Mesenchymal stem cell (in vitro differentiated cells and primary cell): ENCODE measurements at regions not wholly inside any gene's neighbourhood (a gene's known extent, or its start where the extent isn't known, plus 50 kb on each side); places are given as distances from the start of the nearest gene placed in this dataset.
"Not testable (repeated sequence)": the region's sequence is repeated elsewhere in the genome, so short reads cannot be mapped to it uniquely, and the experiment has no call there.

ENCODE experiments used
- DNase-seq: peaks from one replicate; pipeline ENCODE4 v3.0.0-alpha.2; 2013
- H2AFZ ChIP-seq: one replicate; pipeline ENCODE4 v1.6.1; 2013; ENCODE audit warnings: low read depth, mild to moderate bottlenecking, control low read depth, inconsistent platforms, low read length, moderate library complexity
- H2AK5ac ChIP-seq: 2 replicates; pipeline ENCODE4 v1.6.1; 2013; ENCODE audit warnings: low read length, moderate library complexity, mild to moderate bottlenecking, inconsistent platforms; ENCODE audit not compliant: severe bottlenecking
- H2BK120ac ChIP-seq: one replicate; pipeline ENCODE4 v1.6.1; 2013; ENCODE audit warnings: low read depth, mild to moderate bottlenecking, inconsistent platforms, low read length, moderate library complexity
- H2BK12ac ChIP-seq, 2 experiments: one replicate each; pipeline ENCODE4 v1.6.1; 2013; ENCODE audit warnings: inconsistent platforms in 2 of 2, low read length in 2 of 2, mild to moderate bottlenecking in 2 of 2, moderate library complexity in 2 of 2, control low read depth in 1 of 2
- H2BK15ac ChIP-seq: one replicate; pipeline ENCODE4 v1.6.1; 2013; ENCODE audit warnings: mild to moderate bottlenecking, low read depth, inconsistent platforms; ENCODE audit not compliant: poor library complexity, severe bottlenecking
- H2BK5ac ChIP-seq: 2 replicates; pipeline ENCODE4 v1.6.1; 2013; ENCODE audit warnings: low read depth, mild to moderate bottlenecking, low read length, control low read depth, inconsistent platforms; ENCODE audit not compliant: poor library complexity, severe bottlenecking
- H3K14ac ChIP-seq, 2 experiments: one replicate each; pipeline ENCODE4 v1.6.1; 2013; ENCODE audit warnings: inconsistent platforms in 2 of 2, low read length in 2 of 2, control low read depth in 1 of 2, mild to moderate bottlenecking in 1 of 2, moderate library complexity in 1 of 2
- H3K18ac ChIP-seq, 2 experiments: one replicate each; pipeline ENCODE4 v1.6.1; 2013; ENCODE audit warnings: inconsistent platforms in 2 of 2, low read length in 2 of 2, control low read depth in 1 of 2, low read depth in 1 of 2, mild to moderate bottlenecking in 1 of 2
- H3K23ac ChIP-seq, 2 experiments: one replicate each; pipeline ENCODE4 v1.6.1; 2013; ENCODE audit warnings: inconsistent platforms in 2 of 2, low read length in 2 of 2, mild to moderate bottlenecking in 2 of 2, moderate library complexity in 2 of 2, control low read depth in 1 of 2
- H3K27ac ChIP-seq: 2 replicates; pipeline ENCODE4 v1.5.1; 2013; ENCODE audit warnings: mild to moderate bottlenecking, moderate library complexity, low read length, control low read depth, inconsistent platforms; ENCODE audit not compliant: poor library complexity, severe bottlenecking
- H3K27me3 ChIP-seq, 2 experiments: 2 replicates each; pipeline versions ENCODE4 v1.6.1 to v1.7.0; 2013; ENCODE audit warnings: low read length in 2 of 2, mild to moderate bottlenecking in 2 of 2, moderate library complexity in 2 of 2, control low read depth in 1 of 2, inconsistent platforms in 1 of 2; ENCODE audit not compliant: control insufficient read depth in 1 of 2, insufficient read depth in 1 of 2
- H3K36me3 ChIP-seq, 2 experiments: 2 replicates each; pipeline versions ENCODE4 v1.6.1 to v1.7.0; 2013; ENCODE audit warnings: low read length in 2 of 2, control low read depth in 1 of 2, inconsistent platforms in 1 of 2, low read depth in 1 of 2, mild to moderate bottlenecking in 1 of 2; ENCODE audit not compliant: insufficient read depth in 2 of 2, control insufficient read depth in 1 of 2
- H3K4ac ChIP-seq, 2 experiments: one replicate each; pipeline ENCODE4 v1.6.1; 2013; ENCODE audit warnings: inconsistent platforms in 2 of 2, low read length in 2 of 2, mild to moderate bottlenecking in 2 of 2, moderate library complexity in 2 of 2, control low read depth in 1 of 2, low read depth in 1 of 2
- H3K4me1 ChIP-seq: 2 replicates; pipeline ENCODE4 v1.6.1; 2013; ENCODE audit warnings: low read depth, low read length, control low read depth; ENCODE audit not compliant: control insufficient read depth, insufficient read depth
- H3K4me2 ChIP-seq: 2 replicates; pipeline ENCODE4 v1.6.1; 2013; ENCODE audit warnings: low read length, mild to moderate bottlenecking, inconsistent platforms; ENCODE audit not compliant: poor library complexity, severe bottlenecking
- H3K4me3 ChIP-seq, 2 experiments: 2 replicates each; pipeline versions ENCODE4 v1.5.1 to v1.7.0; 2013; ENCODE audit warnings: low read length in 2 of 2, mild to moderate bottlenecking in 2 of 2, control low read depth in 1 of 2, low read depth in 1 of 2; ENCODE audit not compliant: insufficient read depth in 1 of 2
- H3K79me1 ChIP-seq: replicated peaks from 2 replicates; pipeline ENCODE4 v1.6.1; 2013; ENCODE audit warnings: mild to moderate bottlenecking, control low read depth, low read length, inconsistent platforms; ENCODE audit not compliant: poor library complexity, severe bottlenecking
- H3K9ac ChIP-seq: 2 replicates; pipeline ENCODE4 v1.7.0; 2013; ENCODE audit warnings: mild to moderate bottlenecking, low read length, moderate library complexity
- H3K9me3 ChIP-seq: 2 replicates; pipeline ENCODE4 v1.7.0; 2013; ENCODE audit warnings: mild to moderate bottlenecking, low read length; ENCODE audit not compliant: control insufficient read depth
- H4K8ac ChIP-seq: one replicate; pipeline ENCODE4 v1.6.1; 2013; ENCODE audit warnings: inconsistent platforms, mild to moderate bottlenecking, low read length, moderate library complexity
- H4K91ac ChIP-seq: one replicate; pipeline ENCODE4 v1.6.1; 2013; ENCODE audit warnings: mild to moderate bottlenecking, low read length, inconsistent platforms
- WGBS: methylation state at CpG from one replicate; pipeline ENCODE4 v1.1.7; 2013; ENCODE audit warnings: mixed read lengths; 5-methylcytosine and 5-hydroxymethylcytosine counted together

GRCh38 chr1:95643071-95643470 is 409.1 kb downstream of the RWDD3 start:
- H2BK5ac ChIP-seq: no peak overlapping the region
- no peak overlapping the region for H3K4me2 ChIP-seq
- no peaks in the 10 kb centered on the region for H3K4me1 ChIP-seq
- no peak for DNase-seq
- no peaks in the 10 kb centered on the region for H3K79me1 ChIP-seq
- no peak overlapping the region for H2BK12ac ChIP-seq
- H3K36me3 ChIP-seq: no peaks in the 10 kb centered on the region
- no peak overlapping the region for H3K4ac ChIP-seq
- WGBS: 92% methylated on average over 2 of the region's 3 CpGs
- no peak overlapping the region for H3K9ac ChIP-seq
- no peak overlapping the region for H2BK120ac ChIP-seq
- H4K91ac ChIP-seq: no peak overlapping the region
- no peak overlapping the region for H3K14ac ChIP-seq
- H2AK5ac ChIP-seq: no peak overlapping the region
- H3K9me3 ChIP-seq: no peaks in the 10 kb centered on the region
- no peak overlapping the region for H3K18ac ChIP-seq
- H2AFZ ChIP-seq: no peak overlapping the region
- H3K23ac ChIP-seq: no peak overlapping the region
- no peak overlapping the region for H3K4me3 ChIP-seq
- no peaks in the 10 kb centered on the region for H3K27me3 ChIP-seq
- no peak overlapping the region for H4K8ac ChIP-seq
- H2BK15ac ChIP-seq: no peak overlapping the region
- H3K27ac ChIP-seq: no peak overlapping the region

- H3K23ac ChIP-seq, H3K79me1 ChIP-seq, H3K18ac ChIP-seq, H3K4ac ChIP-seq, H3K9ac ChIP-seq, H3K27ac ChIP-seq, H4K91ac ChIP-seq, H2BK15ac ChIP-seq, H3K4me1 ChIP-seq, H2AK5ac ChIP-seq, DNase-seq, H3K14ac ChIP-seq, H2BK5ac ChIP-seq, H3K27me3 ChIP-seq, H2BK12ac ChIP-seq, H4K8ac ChIP-seq, H3K9me3 ChIP-seq, H3K36me3 ChIP-seq, H3K4me2 ChIP-seq, H3K4me3 ChIP-seq, H2AFZ ChIP-seq, H2BK120ac ChIP-seq: not testable (repeated sequence)
- 56% methylated on average over 3 of the region's 6 CpGs for WGBS
Measured at GRCh38 chr1:95645126-95645525, 411.1 kb downstream of the RWDD3 start.

- H3K9ac ChIP-seq: no peak overlapping the region
- no peak overlapping the region for H3K23ac ChIP-seq
- no peak overlapping the region for H2BK12ac ChIP-seq
- 76% methylated on average over 2 of the region's 3 CpGs for WGBS
- no peak overlapping the region for H3K4me2 ChIP-seq
- no peaks in the 10 kb centered on the region for H3K9me3 ChIP-seq
- H2BK5ac ChIP-seq: no peak overlapping the region
- H3K27ac ChIP-seq: no peak overlapping the region
- H4K91ac ChIP-seq: no peak overlapping the region
- no peak overlapping the region for H3K4me3 ChIP-seq
- H3K27me3 ChIP-seq: no peaks in the 10 kb centered on the region
- no peak overlapping the region for H2AK5ac ChIP-seq
- H3K4ac ChIP-seq: no peak overlapping the region
- H2AFZ ChIP-seq: no peak overlapping the region
- DNase-seq: no peak
- no peak overlapping the region for H3K14ac ChIP-seq
- H3K36me3 ChIP-seq: no peaks in the 10 kb centered on the region
- no peak overlapping the region for H2BK120ac ChIP-seq
- no peak overlapping the region for H4K8ac ChIP-seq
- no peaks in the 10 kb centered on the region for H3K4me1 ChIP-seq
- H2BK15ac ChIP-seq: no peak overlapping the region
- H3K18ac ChIP-seq: no peak overlapping the region
- H3K79me1 ChIP-seq: no peaks in the 10 kb centered on the region
Measured at GRCh38 chr1:95650631-95651030, 416.6 kb downstream of the RWDD3 start.

- H2BK12ac ChIP-seq: no peak overlapping the region
- no peak overlapping the region for H4K8ac ChIP-seq
- no peak overlapping the region for H3K4me2 ChIP-seq
- WGBS: 70% methylated on average over 6 of the region's 8 CpGs
- no peak overlapping the region for H3K14ac ChIP-seq
- no peak overlapping the region for H3K18ac ChIP-seq
- no peaks in the 10 kb centered on the region for H3K4me1 ChIP-seq
- no peak overlapping the region for H3K4ac ChIP-seq
- no peaks in the 10 kb centered on the region for H3K9me3 ChIP-seq
- H3K36me3 ChIP-seq: no peaks in the 10 kb centered on the region
- H3K23ac ChIP-seq: no peak overlapping the region
- H3K4me3 ChIP-seq: no peak overlapping the region
- H3K27ac ChIP-seq: no peak overlapping the region
- no peaks in the 10 kb centered on the region for H3K79me1 ChIP-seq
- H2BK15ac ChIP-seq: no peak overlapping the region
- H3K9ac ChIP-seq: no peak overlapping the region
- no peak overlapping the region for H2AK5ac ChIP-seq
- no peak overlapping the region for H2BK5ac ChIP-seq
- H2BK120ac ChIP-seq: no peak overlapping the region
- no peaks in the 10 kb centered on the region for H3K27me3 ChIP-seq
- DNase-seq: no peak
- no peak overlapping the region for H4K91ac ChIP-seq
- no peak overlapping the region for H2AFZ ChIP-seq
Measured at GRCh38 chr1:95652423-95652965, 418.5 kb downstream of the RWDD3 start.
